SU-DHL-6 (cell line): ENCODE measurements at regions not wholly inside any gene's neighbourhood (a gene's known extent, or its start where the extent isn't known, plus 50 kb on each side); places are given as distances from the start of the nearest gene placed in this dataset.

ENCODE experiments used
- EZH2phosphoT487 ChIP-seq: fragments of 200-600 bp; sonication (generic), shearing (Covaris generic); conservative IDR thresholded peaks from 2 replicates; pipeline ENCODE4 v1.6.1; 2018; ENCODE audit warnings: mild to moderate bottlenecking, antibody characterized with exemption, low read length, moderate library complexity, mixed read lengths
- TF ChIP-seq, protein P1 (sequence below): fragments of 200-600 bp; sonication (generic); IDR thresholded peaks from one replicate; pipeline ENCODE4 v1.5.1; 2017; ENCODE audit warnings: antibody characterized with exemption, mild to moderate bottlenecking, low read length, moderate library complexity; ENCODE audit not compliant: insufficient read depth, poor library complexity, severe bottlenecking

DNA sequence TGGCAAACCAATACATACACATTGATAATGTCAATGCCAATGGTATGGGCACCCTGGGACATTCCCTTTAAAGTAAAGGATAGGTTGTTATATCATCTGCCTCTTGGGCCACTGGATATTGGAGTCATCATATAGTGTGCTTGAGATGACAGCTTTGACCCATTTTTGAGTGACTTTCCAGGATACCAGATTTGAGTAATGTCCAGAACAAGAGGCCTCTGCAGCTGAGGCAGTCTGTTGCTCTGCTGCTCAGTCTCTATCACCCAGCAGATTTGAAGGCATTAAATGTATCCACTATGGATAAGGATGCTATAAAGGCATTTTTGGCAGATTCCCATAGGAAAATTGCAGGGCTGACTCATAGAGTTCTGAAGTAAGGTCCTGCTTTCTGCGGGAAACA lies 525.6 kb upstream of the SEMA6A start:
- TF ChIP-seq, protein P1, sequence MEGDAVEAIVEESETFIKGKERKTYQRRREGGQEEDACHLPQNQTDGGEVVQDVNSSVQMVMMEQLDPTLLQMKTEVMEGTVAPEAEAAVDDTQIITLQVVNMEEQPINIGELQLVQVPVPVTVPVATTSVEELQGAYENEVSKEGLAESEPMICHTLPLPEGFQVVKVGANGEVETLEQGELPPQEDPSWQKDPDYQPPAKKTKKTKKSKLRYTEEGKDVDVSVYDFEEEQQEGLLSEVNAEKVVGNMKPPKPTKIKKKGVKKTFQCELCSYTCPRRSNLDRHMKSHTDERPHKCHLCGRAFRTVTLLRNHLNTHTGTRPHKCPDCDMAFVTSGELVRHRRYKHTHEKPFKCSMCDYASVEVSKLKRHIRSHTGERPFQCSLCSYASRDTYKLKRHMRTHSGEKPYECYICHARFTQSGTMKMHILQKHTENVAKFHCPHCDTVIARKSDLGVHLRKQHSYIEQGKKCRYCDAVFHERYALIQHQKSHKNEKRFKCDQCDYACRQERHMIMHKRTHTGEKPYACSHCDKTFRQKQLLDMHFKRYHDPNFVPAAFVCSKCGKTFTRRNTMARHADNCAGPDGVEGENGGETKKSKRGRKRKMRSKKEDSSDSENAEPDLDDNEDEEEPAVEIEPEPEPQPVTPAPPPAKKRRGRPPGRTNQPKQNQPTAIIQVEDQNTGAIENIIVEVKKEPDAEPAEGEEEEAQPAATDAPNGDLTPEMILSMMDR, result no peak
- TF ChIP-seq EZH2phosphoT487, result no peak
